ENCODE measurements at regions not wholly inside any gene's neighbourhood (a gene's known extent, or its start where the extent isn't known, plus 50 kb on each side); places are given as distances from the start of the nearest gene placed in this dataset.

GRCh38 chrX:88558421-88558820, 188.6 kb upstream of the CPXCR1 start:
- ATAC-seq (no peak), FAIRE-seq (no peak), DNase-seq (ENCODE audit: extremely low read depth in 1 of 4, low spot score in 3 of 4) (no peak)
- Histone ChIP-seq H4K20me1 (replicated peaks; ENCODE audit: control insufficient read depth, insufficient read depth, low read length) (no peaks in the 10 kb centered on the region), H3K9me1 (ENCODE audit: control insufficient read depth, insufficient read depth, low read length) (no peaks in the 10 kb centered on the region), H3K9ac (ENCODE audit: insufficient read depth in 1 of 2, low read depth in 2 of 2, low read length in 2 of 2) (no peak overlapping the region), H2AFZ (ENCODE audit: low read depth, low read length) (no peak overlapping the region), H3K4me1 (replicated peaks in 1 of 2; ENCODE audit: control insufficient read depth in 2 of 2, insufficient read depth in 2 of 2, low read length in 2 of 2) (no peaks in the 10 kb centered on the region), H3K27me3 (ENCODE audit: control insufficient read depth in 2 of 2, insufficient read depth in 2 of 2, low read length in 2 of 2) (no peaks in the 10 kb centered on the region), H3K4me2 (ENCODE audit: insufficient read depth, low read length) (no peak overlapping the region), H3K9me3 (replicated peaks; ENCODE audit: control insufficient read depth, insufficient read depth, low read depth, low read length) (no peaks in the 10 kb centered on the region; the same call in 1 of the 2 replicates), H3K4me3 (no peak overlapping the region), H3K36me3 (ENCODE audit: control insufficient read depth, insufficient read depth, low read length) (no peaks in the 10 kb centered on the region), H3K79me2 (ENCODE audit: control insufficient read depth, insufficient read depth, low read length) (no peaks in the 10 kb centered on the region), H3K27ac (ENCODE audit: extremely low read depth, low read depth, low read length) (no peak overlapping the region)
- TF ChIP-seq ZNF436 (CRISPR knock-in tag; IDR thresholded peaks at IDR 0.05), result no peak
- no peak for TF ChIP-seq PRDM10 (IDR thresholded peaks at IDR 0.05; ENCODE audit: partially characterized antibody)
- TF ChIP-seq ZNF175 (CRISPR knock-in tag; IDR thresholded peaks at IDR 0.05; ENCODE audit: low read depth), result no peak
- 7% methylated on average over 3 of the region's 3 CpGs for WGBS (ENCODE audit: insufficient coverage, low coverage, missing lambda C conversion rate)
- BruUV-seq (replicated peaks), result no TSS peak
- POLR2A ChIA-PET, result no interaction called here
- intact Hi-C loops (cut with micrococcal nuclease) (no loop called here), in situ Hi-C loops (cut with MboI) (no loop called here)
- CTCF ChIA-PET (ENCODE audit: low intra/inter-chr PET ratio), result no interaction called here
